Activated effector memory CD4-positive, alpha-beta T cell treated with anti-CD3 and anti-CD28 coated beads, Interleukin-2, amount 50 U/mL, for 16 hours (primary cell): ENCODE measurements at regions not wholly inside any gene's neighbourhood (a gene's known extent, or its start where the extent isn't known, plus 50 kb on each side); places are given as distances from the start of the nearest gene placed in this dataset.

Experiments
- DNase-seq: peaks from one replicate; pipeline ENCODE4 v3.0.0-alpha.2; 2020

- DNase-seq, result no peak
Measured at GRCh38 chr13:50104493-50104892, 89.2 kb downstream of the KCNRG start.

GRCh38 chr13:50106559-50106958 lies 91.3 kb downstream of the KCNRG start:
- no peak for DNase-seq

GRCh38 chr13:50107205-50107604 lies 92.0 kb downstream of the KCNRG start:
- DNase-seq, result no peak

- no peak for DNase-seq
Measured at GRCh38 chr13:50114961-50115360, 99.7 kb downstream of the KCNRG start.

DNA sequence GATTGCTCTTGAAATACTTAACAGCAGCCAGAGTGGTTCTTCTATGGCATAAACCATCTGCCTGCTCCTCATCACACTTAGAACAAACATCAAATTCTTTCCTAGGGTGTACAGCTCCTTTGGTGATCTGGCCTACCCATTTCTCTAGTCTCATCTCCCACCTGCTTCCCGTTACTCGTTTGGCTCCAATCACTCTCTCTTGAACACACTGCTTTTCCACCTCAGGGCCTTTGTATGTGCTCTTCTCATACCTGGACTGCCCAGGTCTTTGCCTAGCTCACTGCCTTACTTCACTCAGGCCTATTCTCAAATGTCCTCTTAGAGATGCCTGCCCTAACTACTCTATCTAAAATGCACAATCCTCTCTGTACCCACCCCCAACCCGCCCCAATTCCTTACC lies 100.5 kb downstream of the KCNRG start:
- DNase-seq, result no peak

GRCh38 chr13:50116430-50116973 lies 101.3 kb downstream of the KCNRG start:
- DNase-seq, result no peak

DNA sequence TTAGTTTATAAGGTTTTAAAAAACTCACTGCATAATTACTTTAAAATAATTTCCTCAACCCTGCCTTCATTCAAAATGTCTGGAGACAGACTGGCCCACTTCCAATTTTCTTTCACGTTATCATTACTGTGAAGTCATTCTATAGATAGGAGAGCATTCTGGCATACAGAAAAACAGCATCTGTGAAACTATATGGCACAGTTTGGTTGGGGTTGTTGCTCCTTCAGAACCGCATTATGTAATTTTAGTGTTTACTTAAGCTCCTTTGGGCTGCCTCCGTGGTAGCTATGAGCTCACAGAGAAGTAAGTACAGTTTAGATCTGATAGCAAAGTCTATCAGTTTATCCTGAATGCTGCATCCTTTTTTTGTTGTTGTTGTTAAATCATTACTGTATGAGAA lies 104.3 kb downstream of the KCNRG start:
- no peak for DNase-seq

- DNase-seq, result no peak
Measured at GRCh38 chr13:50122455-50122854, 107.2 kb downstream of the KCNRG start.

DNA sequence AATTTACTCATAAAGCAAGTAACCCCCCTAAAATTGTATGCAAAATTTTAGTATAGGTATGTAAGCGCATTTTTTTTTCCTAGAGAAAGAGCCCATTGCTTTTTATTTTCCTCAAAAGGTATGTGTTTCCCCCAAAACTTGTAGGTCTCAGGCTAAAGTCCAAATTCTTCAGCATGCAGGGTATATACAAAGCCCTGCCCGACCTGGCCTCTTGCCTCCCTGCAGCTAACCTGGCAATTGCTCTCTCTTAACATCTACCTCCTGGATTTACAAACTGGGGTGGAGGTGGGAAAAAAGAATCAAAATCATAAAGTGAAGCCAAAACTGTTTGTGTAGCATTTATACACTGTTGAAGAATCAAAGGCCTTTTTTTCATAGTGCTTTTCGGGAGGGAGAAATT lies 107.8 kb downstream of the KCNRG start:
- DNase-seq, result no peak

- DNase-seq, result no peak
Measured at GRCh38 chr13:50123515-50123861, 108.2 kb downstream of the KCNRG start.

DNA sequence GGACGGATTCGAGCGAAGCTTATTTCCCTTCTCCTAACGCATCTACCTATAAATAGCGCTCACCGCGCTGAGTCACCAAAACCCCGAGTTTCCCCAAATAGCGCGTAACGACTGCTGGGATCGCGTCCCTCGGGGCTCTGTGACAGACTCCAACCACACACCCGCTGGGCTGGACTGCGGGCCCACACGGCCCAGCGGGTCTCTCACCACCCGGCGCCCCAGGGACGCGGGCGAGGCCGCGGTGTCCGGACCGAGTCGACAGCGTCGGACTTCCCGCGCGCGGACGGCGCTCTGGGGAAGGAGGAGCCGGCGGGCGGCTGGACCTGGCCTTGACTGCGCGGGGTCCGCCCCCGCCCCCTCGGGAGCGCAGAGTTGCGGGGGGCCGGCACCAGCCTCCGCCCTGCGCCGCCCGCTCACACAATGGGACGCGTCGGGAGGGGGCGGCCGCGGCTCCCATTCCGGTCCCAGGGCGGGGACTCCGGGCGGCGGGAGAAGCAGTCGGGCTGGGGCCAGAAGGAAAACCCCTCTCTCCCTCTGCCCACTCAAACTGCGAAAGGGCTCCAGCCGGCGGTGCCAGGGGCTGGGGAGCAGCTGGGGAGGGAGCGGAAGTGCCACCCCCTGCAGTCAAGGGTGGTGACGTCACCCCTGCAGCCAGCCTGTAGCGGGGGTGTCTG lies 108.8 kb downstream of the KCNRG start:
- peak; percentile 92 for DNase-seq

DNA sequence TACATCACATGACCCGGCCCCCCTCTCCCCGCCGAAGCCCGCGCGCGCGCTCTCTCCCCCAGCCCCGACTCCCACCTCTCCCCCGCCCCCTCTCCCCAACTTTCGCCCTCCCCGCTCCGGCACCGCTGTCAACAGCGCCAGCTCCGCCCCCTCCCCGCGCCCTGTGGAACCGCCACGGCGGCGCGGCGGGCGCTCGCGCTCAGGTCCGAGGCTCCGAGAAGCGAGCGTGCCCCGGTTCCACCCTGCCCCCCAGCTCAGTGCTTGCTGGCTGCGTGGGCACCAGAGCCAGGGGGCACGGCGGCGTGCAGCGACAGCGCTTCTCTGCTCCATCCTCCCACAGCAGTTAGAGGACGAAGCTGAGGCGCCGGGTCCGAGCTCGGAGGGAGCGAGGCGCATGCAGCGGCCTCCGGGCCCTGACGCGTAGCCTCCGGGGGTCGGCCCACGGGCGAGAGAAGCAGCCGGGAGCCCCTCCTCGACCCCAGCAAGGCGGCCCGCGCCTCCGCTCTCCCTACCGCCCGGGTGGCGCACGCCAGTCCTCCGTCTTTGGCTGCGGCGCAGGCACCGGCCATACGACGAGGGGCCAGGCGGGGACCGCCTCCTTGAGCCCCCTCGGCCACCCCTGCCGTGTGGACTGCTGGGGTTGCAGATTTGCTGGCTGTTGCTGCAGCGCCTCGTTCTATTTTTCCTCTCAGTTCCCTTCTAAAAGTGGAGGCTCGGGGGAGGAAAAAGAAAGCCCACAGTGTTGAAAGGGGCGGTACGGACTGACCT lies 109.5 kb downstream of the KCNRG start:
- DNase-seq, result peak; percentile 97

DNA sequence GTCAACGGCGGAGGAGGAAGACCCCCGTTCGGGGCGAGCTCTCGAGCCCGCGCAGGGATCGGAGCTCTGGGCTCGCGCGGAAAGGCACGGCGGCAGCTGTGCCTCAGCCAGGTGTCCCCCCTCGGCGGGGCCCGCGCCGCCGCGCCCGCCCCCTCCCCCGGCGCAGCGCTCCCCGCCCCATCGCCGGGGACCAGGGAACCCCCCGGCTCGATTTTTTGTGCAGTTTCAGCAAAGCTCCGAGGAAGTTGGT lies 110.0 kb downstream of the KCNRG start:
- DNase-seq, result no peak

DNA sequence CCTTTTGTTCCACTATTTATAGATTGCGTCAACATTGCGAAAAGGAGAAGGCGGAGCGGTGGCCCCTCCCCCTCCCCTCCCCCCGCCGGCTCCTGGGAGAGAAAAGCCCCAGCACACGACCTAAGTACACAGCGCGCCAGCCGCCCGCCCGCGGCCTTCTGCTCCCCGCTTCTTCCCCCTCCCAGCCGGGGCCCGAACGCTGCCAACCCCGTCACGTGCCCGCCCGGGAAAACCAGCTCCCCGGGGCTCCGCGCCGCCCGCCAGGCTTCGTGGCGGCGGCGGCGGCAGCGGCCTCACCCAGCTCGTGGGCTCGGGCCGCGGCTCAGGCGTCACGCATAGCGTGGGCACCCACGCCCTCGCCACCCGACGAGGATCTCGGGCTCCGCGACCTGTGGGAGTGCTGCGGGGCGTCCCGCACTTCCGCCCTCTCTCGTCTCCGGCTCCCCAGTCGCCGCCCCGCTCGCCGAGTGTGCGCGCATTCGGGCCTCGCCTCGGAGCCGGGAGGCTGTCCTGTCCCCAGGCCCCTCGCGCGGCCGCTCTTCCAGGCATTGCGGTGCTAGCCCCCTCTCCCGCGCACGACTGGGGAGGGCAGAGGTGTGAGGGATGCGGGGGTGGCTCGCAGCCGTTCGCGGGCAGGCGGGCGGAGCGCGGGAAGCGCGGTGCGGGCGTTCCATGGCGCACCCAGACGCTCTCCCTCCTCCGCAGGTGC lies 110.5 kb downstream of the KCNRG start:
- DNase-seq, result peak; percentile 95

DNA sequence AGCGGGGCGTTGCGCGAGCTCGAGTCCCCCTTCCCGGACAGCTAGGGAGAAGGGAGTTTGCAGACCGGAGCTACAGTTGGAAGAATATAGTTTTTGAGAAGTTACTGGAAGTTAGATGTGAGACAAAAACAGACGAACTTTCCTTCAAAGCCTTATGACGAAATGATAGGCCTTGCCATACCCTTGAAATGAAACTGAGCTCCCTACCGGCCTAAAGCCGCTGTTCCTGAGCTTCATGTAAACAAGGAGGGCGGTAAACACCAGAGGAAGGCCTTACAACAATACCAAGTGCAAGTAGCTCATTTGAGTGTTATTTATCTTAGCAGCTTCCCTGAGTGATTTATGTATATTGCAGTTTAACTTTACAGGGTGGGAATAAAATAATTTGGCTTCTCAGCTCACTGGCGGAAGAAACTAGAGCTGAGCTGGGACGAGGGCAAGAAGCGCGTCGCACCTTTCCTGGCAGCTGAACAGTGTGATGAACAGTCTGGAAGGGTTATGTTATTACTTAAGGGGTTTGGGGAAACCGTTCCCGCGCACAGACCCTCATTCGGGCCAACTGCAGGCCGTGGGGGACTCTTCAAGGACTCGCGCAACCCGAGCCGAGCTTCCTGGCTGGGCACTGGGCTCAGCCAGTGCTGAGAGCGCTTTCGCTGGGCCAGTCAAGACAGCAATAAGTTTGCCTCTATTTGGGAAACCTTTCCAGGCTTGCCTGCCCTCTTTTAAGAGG lies 111.2 kb downstream of the KCNRG start:
- DNase-seq, result no peak

DNA sequence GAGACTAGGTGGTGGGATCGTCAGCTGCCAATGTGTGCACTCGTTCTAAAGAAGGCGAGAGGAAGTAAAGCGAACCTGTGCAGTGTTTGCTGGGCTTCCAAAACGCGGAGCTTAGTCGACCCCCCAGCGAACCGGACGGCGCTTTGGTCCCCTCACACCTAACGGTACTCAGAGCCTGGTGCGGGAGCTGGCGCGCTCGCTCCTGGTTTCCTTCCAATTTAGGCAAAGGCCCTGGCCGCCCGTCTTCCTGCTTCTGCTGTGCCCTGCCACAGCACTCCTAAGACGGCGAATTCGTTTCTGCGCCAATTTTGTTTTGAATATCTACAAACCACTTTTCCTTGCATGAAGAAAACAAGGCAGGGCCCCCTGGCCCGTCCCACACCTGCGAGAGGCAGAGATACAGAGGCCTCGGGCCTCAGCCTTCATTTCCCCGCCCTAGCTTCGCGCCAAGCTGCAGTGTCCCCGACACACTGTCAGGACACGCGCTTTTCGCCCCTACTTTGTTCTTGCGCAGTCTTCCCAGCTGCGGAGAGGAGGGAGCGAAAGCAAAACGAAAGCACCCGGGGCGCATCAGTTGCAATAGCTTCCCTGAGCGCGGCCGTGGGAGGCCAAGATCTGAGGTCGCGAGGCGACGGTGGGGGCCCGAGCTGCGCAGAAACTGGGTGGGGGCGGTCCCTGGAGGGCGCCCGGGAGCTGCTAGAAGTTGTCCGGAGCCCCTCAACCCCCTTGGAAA lies 111.9 kb downstream of the KCNRG start:
- peak; percentile 87 for DNase-seq

DNA sequence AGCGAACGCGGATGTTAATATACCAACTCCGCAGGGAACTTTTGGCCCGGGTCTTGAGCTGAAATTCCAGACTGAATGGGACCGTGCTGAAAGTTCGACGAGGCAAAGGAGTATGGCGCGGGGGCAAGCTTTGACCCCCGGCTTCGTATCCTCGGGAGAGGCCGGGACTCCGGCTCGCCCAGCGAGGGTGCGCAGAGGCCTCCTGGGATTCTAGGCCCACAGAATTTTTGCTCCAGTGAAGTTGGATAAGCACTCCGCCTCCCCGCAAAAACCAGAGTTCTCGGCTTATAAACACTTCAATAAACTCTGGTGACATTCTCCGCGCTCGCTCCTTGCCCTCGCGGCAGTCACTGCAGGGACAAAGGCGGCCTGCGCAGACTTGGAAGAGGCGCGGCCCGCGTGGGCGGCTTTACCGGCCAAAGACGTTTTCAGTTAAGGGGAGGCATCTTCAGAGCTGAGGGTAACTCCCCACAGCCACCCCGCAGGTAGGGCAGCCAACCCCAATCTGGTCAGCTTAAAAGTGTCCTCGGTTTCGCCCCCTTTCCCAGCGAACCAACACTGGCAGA lies 112.6 kb downstream of the KCNRG start:
- no peak for DNase-seq

- peak; percentile 76 for DNase-seq
Measured at GRCh38 chr13:50128428-50128931, 113.2 kb downstream of the KCNRG start.

DNA sequence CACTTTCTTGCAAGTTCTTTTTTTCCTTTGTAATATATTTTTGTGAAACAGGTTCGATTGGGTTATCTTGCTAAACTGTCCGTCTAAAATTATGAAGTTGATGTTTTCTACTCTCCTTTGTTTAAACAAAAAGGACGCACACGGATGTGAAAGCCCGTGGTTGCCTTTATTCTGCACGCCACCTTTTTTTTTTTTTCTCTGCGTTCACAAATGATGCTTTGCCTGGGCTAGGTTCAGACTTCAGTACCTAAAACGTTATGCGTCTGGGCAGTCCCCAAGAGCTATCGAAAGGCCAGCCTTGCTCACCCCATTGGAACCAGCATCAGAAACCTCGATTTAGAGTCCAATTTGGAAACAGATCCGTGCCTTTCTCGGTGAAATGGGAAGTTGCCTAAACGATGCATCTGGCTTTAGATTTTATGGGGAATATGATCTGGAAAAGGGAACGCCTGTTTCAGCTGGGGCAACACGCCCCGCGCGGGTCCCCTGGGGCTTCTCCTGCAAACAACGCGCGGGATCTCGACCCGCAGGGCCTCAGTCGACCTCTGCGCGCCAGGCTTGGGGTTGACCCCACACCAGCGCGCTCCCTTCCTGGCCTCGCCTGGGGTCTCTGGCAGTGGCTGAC lies 113.9 kb downstream of the KCNRG start:
- peak; percentile 69 for DNase-seq

DNA sequence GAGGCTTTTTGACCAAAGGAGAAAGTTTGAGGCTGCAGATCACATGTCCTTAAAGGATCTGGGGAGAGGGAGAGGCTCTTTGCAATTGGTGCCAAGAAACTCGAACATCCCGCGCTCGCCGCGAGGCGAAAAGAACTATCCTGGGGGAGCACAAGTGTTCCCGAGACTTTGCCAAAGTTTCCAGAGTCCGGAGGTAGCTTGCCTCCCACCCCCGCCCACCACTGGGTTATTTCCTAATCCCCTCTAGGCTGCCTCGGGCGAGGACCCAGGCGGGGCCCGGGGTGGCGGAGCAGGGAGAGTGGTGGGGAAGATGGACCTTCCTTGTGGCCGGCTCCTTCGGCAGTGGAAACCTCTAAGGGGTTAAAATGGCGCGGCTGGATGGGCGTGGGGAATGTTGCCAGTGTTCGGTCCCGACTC lies 114.5 kb downstream of the KCNRG start:
- DNase-seq, result no peak

DNA sequence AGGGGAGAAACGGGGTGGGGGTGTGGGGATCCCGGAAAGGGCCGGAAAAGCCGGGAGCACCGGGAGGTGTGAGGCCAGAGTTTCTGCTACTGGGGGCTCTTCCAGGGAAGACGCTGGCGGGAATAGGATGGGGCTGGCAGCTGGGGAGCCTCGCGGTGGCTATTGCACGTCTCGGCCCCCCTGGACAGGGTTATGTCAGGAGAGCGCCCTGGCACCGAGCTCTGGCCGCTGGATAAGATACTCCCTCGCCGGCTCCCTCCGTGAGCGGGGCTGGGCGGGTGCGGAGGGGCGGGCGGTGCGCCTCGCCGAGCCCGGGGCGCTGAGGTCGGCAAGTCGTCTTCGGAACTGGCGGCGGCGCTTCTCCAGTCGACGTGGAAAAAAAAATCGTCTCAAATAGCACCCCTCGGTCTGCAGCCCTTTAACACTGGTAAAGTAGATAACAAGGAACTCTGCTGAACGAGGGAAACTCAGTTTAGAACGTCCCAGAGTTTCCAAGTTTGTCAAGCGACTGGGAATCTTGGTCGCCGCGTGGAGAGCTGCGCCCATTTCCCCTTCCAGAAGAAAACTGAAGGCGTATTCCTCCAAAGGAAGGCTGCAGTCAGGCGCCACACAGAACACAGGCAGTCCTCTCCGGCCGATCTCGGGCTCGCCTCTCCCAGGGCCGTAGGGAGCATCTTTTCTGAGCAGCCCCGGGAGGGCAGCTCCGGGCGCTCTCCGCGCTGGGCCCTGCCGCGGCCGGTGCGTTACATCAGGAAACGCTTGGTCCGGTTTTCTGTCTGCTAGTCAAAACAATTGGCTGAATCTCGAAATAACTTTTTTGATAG lies 115.1 kb downstream of the KCNRG start:
- peak; percentile 78 for DNase-seq
